ENCODE measurements at regions not wholly inside any gene's neighbourhood (a gene's known extent, or its start where the extent isn't known, plus 50 kb on each side); places are given as distances from the start of the nearest gene placed in this dataset.

- H3K27ac ChIP-seq: no peak overlapping the region
- TF ChIP-seq, protein P1, sequence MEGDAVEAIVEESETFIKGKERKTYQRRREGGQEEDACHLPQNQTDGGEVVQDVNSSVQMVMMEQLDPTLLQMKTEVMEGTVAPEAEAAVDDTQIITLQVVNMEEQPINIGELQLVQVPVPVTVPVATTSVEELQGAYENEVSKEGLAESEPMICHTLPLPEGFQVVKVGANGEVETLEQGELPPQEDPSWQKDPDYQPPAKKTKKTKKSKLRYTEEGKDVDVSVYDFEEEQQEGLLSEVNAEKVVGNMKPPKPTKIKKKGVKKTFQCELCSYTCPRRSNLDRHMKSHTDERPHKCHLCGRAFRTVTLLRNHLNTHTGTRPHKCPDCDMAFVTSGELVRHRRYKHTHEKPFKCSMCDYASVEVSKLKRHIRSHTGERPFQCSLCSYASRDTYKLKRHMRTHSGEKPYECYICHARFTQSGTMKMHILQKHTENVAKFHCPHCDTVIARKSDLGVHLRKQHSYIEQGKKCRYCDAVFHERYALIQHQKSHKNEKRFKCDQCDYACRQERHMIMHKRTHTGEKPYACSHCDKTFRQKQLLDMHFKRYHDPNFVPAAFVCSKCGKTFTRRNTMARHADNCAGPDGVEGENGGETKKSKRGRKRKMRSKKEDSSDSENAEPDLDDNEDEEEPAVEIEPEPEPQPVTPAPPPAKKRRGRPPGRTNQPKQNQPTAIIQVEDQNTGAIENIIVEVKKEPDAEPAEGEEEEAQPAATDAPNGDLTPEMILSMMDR (conservative IDR thresholded peaks at IDR 0.05): peak; percentile 39
- TF ChIP-seq ZFX (IDR thresholded peaks at IDR 0.05): no peak
These were observed 271.1 kb upstream of the CHD6 start for GRCh38 chr20:41889126-41889843.

- TF ChIP-seq, protein P1 (conservative IDR thresholded peaks at IDR 0.05): no peak
- no peak for TF ChIP-seq ZFX (IDR thresholded peaks at IDR 0.05)
- no peak overlapping the region for H3K27ac ChIP-seq
These were observed 270.3 kb upstream of the CHD6 start for GRCh38 chr20:41888434-41888833.

DNA sequence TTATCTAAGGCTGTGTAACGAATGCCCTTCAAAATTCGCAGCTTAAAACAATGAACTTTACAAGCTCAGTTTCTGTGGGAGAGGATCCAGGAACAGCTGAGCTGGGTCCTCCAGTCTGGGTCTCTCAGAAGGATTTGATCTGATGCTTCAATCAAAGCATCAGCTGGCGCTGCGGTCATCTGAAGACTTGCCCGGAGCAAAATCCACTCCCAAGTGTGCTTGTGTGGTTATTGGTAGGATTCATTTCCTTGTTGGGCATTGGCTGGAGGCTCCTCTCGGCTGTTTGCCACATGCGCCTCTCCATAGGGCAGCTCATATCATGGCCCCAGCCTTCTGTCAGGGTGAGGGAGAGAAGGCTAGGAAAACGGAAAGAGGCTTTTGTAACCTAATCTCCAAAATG is 269.3 kb upstream of the CHD6 start:
- TF ChIP-seq, protein P1 (conservative IDR thresholded peaks at IDR 0.05): no peak
- no peak for TF ChIP-seq ZFX (IDR thresholded peaks at IDR 0.05)
- H3K27ac ChIP-seq: no peak overlapping the region

DNA sequence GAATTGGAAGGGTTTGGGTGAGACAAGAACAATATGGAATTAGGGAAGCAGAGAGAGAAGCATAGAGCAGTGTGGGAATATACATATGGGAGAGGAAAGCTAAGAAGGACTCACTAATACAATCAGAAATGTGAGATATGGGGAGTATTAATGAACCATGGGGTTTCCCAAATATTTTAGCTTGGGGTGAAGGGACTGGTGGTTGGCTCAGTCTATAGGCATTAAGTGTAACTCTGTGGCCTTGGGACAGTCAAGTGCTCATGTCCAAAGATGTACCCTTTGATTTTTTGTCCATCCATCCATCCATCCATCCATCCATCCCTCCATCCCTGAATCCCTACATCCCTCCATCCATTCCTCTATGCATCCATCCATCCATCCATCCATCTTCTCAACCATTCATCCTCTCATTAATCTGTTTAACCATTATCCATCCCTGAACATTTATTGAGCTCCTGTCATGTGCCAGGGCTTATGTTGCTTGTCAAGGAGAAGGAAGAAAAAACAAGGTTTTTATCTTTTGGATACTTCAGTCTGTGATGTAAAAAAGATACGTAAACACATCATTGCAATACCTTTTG is 263.4 kb upstream of the CHD6 start:
- TF ChIP-seq, protein P1 (conservative IDR thresholded peaks at IDR 0.05): no peak
- no peak for TF ChIP-seq ZFX (IDR thresholded peaks at IDR 0.05)

DNA sequence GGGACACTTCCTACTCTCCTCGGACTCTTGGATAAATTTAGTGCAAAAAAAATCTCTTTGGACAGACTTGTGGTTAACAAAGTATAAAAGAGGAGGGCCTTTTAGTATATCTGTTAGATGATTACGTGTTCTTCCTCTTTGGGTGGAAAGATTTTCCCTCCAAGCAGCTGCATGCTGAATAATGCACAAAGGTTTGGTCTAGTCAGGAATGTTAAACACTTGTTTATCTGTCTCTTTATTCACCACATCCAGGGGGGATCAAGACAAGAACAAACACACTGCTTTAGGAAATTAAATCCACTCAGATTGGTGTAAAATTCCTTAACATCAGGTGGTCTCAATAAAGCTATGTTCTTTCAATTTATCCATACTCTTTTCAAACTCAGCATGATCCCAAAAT is 260.9 kb upstream of the CHD6 start:
- no peak for TF ChIP-seq ZFX (IDR thresholded peaks at IDR 0.05)
- TF ChIP-seq, protein P1 (conservative IDR thresholded peaks at IDR 0.05): no peak
- no peak overlapping the region for H3K27ac ChIP-seq

More for the DNA sequence above, 263.4 kb upstream of the CHD6 start:
- H3K27ac ChIP-seq: no peak overlapping the region

DNA sequence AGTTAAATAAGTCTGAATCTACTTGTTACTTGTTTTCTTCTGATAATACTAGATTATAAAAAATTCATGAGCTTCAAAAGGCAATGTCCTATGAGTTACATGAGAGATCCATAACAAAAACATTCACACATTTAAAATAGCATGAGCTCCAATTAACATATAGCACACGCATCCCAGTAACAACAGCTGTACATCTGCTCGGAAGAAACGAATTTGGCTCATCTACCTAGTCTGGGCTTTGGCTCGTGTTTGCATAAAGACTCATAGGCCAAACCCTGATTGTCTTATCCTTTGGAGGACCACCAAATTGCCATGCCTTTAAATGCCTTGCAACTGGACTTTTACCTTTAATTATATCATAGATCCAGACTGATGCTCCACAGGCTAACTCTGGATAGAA is 259.7 kb upstream of the CHD6 start:
- TF ChIP-seq ZFX (IDR thresholded peaks at IDR 0.05): no peak
- TF ChIP-seq, protein P1 (conservative IDR thresholded peaks at IDR 0.05): no peak
- no peak overlapping the region for H3K27ac ChIP-seq

DNA sequence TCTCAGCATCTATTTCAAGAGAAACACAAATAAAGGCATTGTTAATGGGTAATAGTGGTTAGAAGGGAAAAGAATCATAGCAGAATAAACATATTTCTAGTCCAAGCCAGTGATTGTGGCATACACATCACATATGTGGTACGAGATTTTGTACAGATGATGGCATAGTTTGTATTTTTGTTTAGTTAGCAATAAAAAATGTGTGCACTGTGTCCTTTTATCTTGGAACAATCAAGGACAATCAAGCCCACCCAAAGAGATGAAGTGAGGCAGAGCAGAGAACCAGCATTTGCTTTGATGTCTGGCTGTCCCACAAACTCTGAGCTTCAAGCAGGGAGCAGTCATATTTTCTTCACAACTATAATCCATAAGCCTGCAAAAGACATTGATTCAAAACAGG is 256.5 kb upstream of the CHD6 start:
- H3K27ac ChIP-seq: no peak overlapping the region; the same call in 1 of the 2 replicates
- TF ChIP-seq, protein P1 (conservative IDR thresholded peaks at IDR 0.05): no peak
- no peak for TF ChIP-seq ZFX (IDR thresholded peaks at IDR 0.05)

Measured in C4-2B (cell line).